ENCODE measurements at regions not wholly inside any gene's neighbourhood (a gene's known extent, or its start where the extent isn't known, plus 50 kb on each side); places are given as distances from the start of the nearest gene placed in this dataset.

DNA sequence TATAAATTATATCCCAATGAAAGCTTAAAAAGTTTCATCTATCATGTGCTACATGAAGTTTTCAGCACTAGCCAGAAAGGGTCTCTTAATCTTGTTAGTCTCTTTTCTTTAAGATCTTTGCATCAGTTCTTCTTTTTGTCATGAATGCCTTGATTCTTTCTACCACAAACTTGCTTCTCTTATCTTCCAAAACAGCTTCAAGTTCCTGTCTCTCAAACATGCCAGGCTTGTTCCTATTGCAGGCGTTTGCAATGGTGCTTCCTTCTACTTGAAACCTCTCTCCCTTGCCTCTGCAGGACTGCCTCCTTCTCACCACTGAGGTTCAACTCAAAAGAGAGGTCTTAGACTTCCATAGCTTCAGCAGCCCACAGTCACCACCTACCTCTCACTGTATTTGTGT lies 104.3 kb upstream of the FRMD4B start:
- TF ChIP-seq, protein P1, sequence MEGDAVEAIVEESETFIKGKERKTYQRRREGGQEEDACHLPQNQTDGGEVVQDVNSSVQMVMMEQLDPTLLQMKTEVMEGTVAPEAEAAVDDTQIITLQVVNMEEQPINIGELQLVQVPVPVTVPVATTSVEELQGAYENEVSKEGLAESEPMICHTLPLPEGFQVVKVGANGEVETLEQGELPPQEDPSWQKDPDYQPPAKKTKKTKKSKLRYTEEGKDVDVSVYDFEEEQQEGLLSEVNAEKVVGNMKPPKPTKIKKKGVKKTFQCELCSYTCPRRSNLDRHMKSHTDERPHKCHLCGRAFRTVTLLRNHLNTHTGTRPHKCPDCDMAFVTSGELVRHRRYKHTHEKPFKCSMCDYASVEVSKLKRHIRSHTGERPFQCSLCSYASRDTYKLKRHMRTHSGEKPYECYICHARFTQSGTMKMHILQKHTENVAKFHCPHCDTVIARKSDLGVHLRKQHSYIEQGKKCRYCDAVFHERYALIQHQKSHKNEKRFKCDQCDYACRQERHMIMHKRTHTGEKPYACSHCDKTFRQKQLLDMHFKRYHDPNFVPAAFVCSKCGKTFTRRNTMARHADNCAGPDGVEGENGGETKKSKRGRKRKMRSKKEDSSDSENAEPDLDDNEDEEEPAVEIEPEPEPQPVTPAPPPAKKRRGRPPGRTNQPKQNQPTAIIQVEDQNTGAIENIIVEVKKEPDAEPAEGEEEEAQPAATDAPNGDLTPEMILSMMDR (IDR thresholded peaks at IDR 0.05) = no peak
- TF ChIP-seq POLR2A (IDR thresholded peaks at IDR 0.05) = no peak
